ENCODE measurements at regions not wholly inside any gene's neighbourhood (a gene's known extent, or its start where the extent isn't known, plus 50 kb on each side); places are given as distances from the start of the nearest gene placed in this dataset.
A peak's percentile ranks its signal among the peaks of the same experiment; 100 is the strongest.

DNA sequence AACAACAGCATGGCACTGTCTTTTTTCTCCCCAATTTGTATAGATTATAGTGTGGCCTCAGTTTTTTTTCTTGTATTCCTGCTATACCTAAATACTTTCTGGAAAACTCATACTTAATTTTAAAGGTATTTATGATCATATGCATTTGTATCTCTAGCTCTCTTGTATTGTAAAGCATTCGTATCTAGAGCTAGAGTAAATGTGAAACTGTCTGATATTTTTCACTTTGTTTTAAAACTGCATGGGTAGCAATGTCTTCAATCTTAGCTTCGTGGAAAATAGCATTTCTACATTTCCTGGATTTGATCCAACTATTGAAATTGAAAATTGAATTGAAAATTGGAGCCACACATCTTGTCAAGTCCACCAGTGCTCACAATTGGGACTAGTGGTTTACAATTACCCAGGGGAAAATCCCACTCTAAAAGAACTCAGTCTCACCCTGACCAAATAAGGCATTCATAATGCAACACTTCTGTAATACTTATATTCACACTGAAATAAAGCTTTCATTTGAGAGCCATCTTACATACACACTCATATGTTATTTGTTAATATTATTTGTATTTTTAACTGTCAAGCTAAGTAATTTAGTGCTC, 51.3 kb upstream of the KLF6 start:
- Histone ChIP-seq H3K4me2 (ENCODE audit: insufficient read depth, low read length) (no peak overlapping the region), H3K27me3 (ENCODE audit: control insufficient read depth in 2 of 2, insufficient read depth in 2 of 2, low read length in 2 of 2) (no peaks in the 10 kb centered on the region), H3K9ac (ENCODE audit: insufficient read depth in 1 of 2, low read depth in 2 of 2, low read length in 2 of 2) (no peak overlapping the region), H3K36me3 (ENCODE audit: control insufficient read depth, insufficient read depth, low read length) (no peaks in the 10 kb centered on the region), H3K4me3 (no peak overlapping the region), H3K79me2 (ENCODE audit: control insufficient read depth, insufficient read depth, low read length) (no peaks in the 10 kb centered on the region), H3K4me1 (replicated peaks in 1 of 2; ENCODE audit: control insufficient read depth in 2 of 2, insufficient read depth in 2 of 2, low read length in 2 of 2) (peaks cover 0 to 28% of the 10 kb centered on the region in 2 experiments; a peak in 4 of 5 replicates), H2AFZ (ENCODE audit: low read depth, low read length) (peak overlapping the region; percentile 79), H3K9me1 (ENCODE audit: control insufficient read depth, insufficient read depth, low read length) (no peaks in the 10 kb centered on the region), H3K9me3 (replicated peaks; ENCODE audit: control insufficient read depth, insufficient read depth, low read depth, low read length) (no peaks in the 10 kb centered on the region), H3K27ac (ENCODE audit: extremely low read depth, low read depth, low read length) (no peak overlapping the region), H4K20me1 (replicated peaks; ENCODE audit: control insufficient read depth, insufficient read depth, low read length) (no peaks in the 10 kb centered on the region)
- DNase-seq (ENCODE audit: extremely low read depth in 1 of 4, low spot score in 3 of 4): no peak
- BruUV-seq (replicated peaks): no TSS peak
- no peak for ATAC-seq
- intact Hi-C loops (cut with micrococcal nuclease): no loop called here
- FAIRE-seq: no peak
- WGBS (ENCODE audit: insufficient coverage, low coverage, missing lambda C conversion rate): 41% methylated on average over 2 of the region's 2 CpGs
- POLR2A ChIA-PET: interaction anchor here (1.4 to 1.9 kb wide), 4 partner anchors 12 to 105 kb away, joined by 3 to 12 read pairs (median 4); partner anchors contain the start of gene KLF6
- CTCF ChIA-PET (ENCODE audit: low intra/inter-chr PET ratio): no interaction called here
- in situ Hi-C loops (cut with MboI): no loop called here
- TF ChIP-seq NCOA1 (IDR thresholded peaks at IDR 0.05; ENCODE audit: low read depth): no peak
- no peak for TF ChIP-seq DPF2 (IDR thresholded peaks at IDR 0.05)
- no peak for TF ChIP-seq MBD2 (IDR thresholded peaks at IDR 0.05; ENCODE audit: borderline replicate concordance, low read depth)
- no peak for TF ChIP-seq UBTF (IDR thresholded peaks at IDR 0.05; ENCODE audit: borderline replicate concordance in 1 of 2, low read depth in 2 of 2, low read length in 2 of 2)
- no peak for TF ChIP-seq FIP1L1 (IDR thresholded peaks at IDR 0.05; ENCODE audit: low read depth, low read length, poor library complexity, severe bottlenecking)
- TF ChIP-seq GTF2F1 (IDR thresholded peaks at IDR 0.05; ENCODE audit: low read depth, low read length): no peak
- TF ChIP-seq, protein P1, sequence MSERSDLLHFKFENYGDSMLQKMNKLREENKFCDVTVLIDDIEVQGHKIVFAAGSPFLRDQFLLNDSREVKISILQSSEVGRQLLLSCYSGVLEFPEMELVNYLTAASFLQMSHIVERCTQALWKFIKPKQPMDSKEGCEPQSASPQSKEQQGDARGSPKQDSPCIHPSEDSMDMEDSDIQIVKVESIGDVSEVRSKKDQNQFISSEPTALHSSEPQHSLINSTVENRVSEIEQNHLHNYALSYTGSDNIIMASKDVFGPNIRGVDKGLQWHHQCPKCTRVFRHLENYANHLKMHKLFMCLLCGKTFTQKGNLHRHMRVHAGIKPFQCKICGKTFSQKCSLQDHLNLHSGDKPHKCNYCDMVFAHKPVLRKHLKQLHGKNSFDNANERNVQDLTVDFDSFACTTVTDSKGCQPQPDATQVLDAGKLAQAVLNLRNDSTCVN (CRISPR knock-in tag; IDR thresholded peaks at IDR 0.05): no peak
- no peak for TF ChIP-seq HNRNPK (IDR thresholded peaks at IDR 0.05; ENCODE audit: low read depth, low read length, poor library complexity, severe bottlenecking)
- no peak for TF ChIP-seq NBN (IDR thresholded peaks at IDR 0.05; ENCODE audit: low read depth)
- no peak for TF ChIP-seq PRDM10 (IDR thresholded peaks at IDR 0.05; ENCODE audit: partially characterized antibody)
- TF ChIP-seq KAT8 (IDR thresholded peaks at IDR 0.05; ENCODE audit: low read depth): no peak
- TF ChIP-seq ZNF121 (CRISPR knock-in tag; conservative IDR thresholded peaks at IDR 0.05): no peak
- TF ChIP-seq FOXA3 (CRISPR knock-in tag; conservative IDR thresholded peaks at IDR 0.05 in 1 of 2, IDR thresholded peaks at IDR 0.05 in 1 of 2): no peak
- no peak for TF ChIP-seq ZNF217 (CRISPR knock-in tag; IDR thresholded peaks at IDR 0.05)
- TF ChIP-seq USF1 (CRISPR knock-in tag; IDR thresholded peaks at IDR 0.05): no peak
- no peak for TF ChIP-seq NFRKB (IDR thresholded peaks at IDR 0.05; ENCODE audit: low read depth)

Measured in K562 (cell line).